Activated CD8-positive, alpha-beta T cell treated with anti-CD3 and anti-CD28 coated beads for 36 hours (primary cell): ENCODE measurements at regions not wholly inside any gene's neighbourhood (a gene's known extent, or its start where the extent isn't known, plus 50 kb on each side); places are given as distances from the start of the nearest gene placed in this dataset.

Experiments
- ATAC-seq: fragments of 200-7000 bp; cut with Tn5 transposase; one replicate; pipeline ENCODE4 v1.10.0; 2021; ENCODE audit warnings: mild to moderate bottlenecking, moderate library complexity
- CTCF ChIA-PET: fragments of 350-600 bp; sonication (Branson Sonifier 250); formaldehyde crosslinking; loops from one replicate; lab custom pipeline; 2021; ENCODE audit warnings: antibody characterized with exemption; lab: Charles Lee
- POLR2A ChIA-PET: fragments of 350-600 bp; sonication (Branson Sonifier 250); formaldehyde crosslinking; loops from one replicate; lab custom pipeline; 2021; ENCODE audit warnings: antibody characterized with exemption; lab: Charles Lee
- DNase-seq: peaks from one replicate; pipeline ENCODE4 v3.0.0-alpha.2; 2020
- H3K27ac Mint-ChIP-seq: one replicate; pipeline ENCODE4 v1.8.0; 2021; ENCODE audit warnings: mild to moderate bottlenecking, mixed read lengths
- H3K27me3 Mint-ChIP-seq: one replicate; pipeline ENCODE4 v1.8.0; 2021; ENCODE audit warnings: mixed read lengths
- H3K36me3 Mint-ChIP-seq: one replicate; pipeline ENCODE4 v1.8.0; 2021; ENCODE audit warnings: low read depth, mixed read lengths
- H3K4me1 Mint-ChIP-seq: one replicate; pipeline ENCODE4 v1.8.0; 2021; ENCODE audit warnings: low read depth, mixed read lengths
- H3K4me3 Mint-ChIP-seq: one replicate; pipeline ENCODE4 v1.8.0; 2021; ENCODE audit warnings: mild to moderate bottlenecking, moderate library complexity, mixed read lengths
- H3K9me3 Mint-ChIP-seq: one replicate; pipeline ENCODE4 v1.8.0; 2021; ENCODE audit warnings: mixed read lengths
- CTCF ChIP-seq: fragments of 200-600 bp; IDR thresholded peaks from one replicate; pipeline ENCODE4 v1.8.0; 2022; ENCODE audit warnings: antibody characterized with exemption, mild to moderate bottlenecking
- intact Hi-C: fragments of 100-400 bp; cut with micrococcal nuclease; formaldehyde crosslinking; loops from one replicate; pipeline ENCODE4 v1.10.0; 2022

- ATAC-seq: no peak
- Mint-ChIP-seq H3K9me3 (no peaks in the 10 kb centered on the region), H3K4me3 (no peak overlapping the region), H3K27me3 (no peaks in the 10 kb centered on the region), H3K36me3 (no peaks in the 10 kb centered on the region), H3K27ac (no peak overlapping the region), H3K4me1 (no peaks in the 10 kb centered on the region)
- ChIA-PET CTCF (no interaction called here), POLR2A (no interaction called here)
- no peak for TF ChIP-seq CTCF
- intact Hi-C loops: no loop called here
- no peak for DNase-seq
Measured at GRCh38 chr20:12638633-12639312, 370.0 kb upstream of the SPTLC3 start.

GRCh38 chr20:12640251-12640650 is 368.5 kb upstream of the SPTLC3 start:
- ATAC-seq (no peak), DNase-seq (no peak)
- Mint-ChIP-seq H3K4me3 (no peak overlapping the region), H3K27ac (no peak overlapping the region), H3K4me1 (no peaks in the 10 kb centered on the region), H3K9me3 (no peaks in the 10 kb centered on the region), H3K36me3 (no peaks in the 10 kb centered on the region), H3K27me3 (no peaks in the 10 kb centered on the region)
- POLR2A ChIA-PET: no interaction called here
- intact Hi-C loops: no loop called here
- CTCF ChIA-PET: no interaction called here
- no peak for TF ChIP-seq CTCF

- no peak for ATAC-seq
- DNase-seq: no peak
- POLR2A ChIA-PET: no interaction called here
- CTCF ChIA-PET: no interaction called here
- H3K27me3 Mint-ChIP-seq: no peaks in the 10 kb centered on the region
- no peak overlapping the region for H3K4me3 Mint-ChIP-seq
- no peak for TF ChIP-seq CTCF
- H3K36me3 Mint-ChIP-seq: no peaks in the 10 kb centered on the region
- no peaks in the 10 kb centered on the region for H3K9me3 Mint-ChIP-seq
- no peak overlapping the region for H3K27ac Mint-ChIP-seq
- no peaks in the 10 kb centered on the region for H3K4me1 Mint-ChIP-seq
- intact Hi-C loops: no loop called here
Measured at GRCh38 chr20:12641619-12642018, 367.2 kb upstream of the SPTLC3 start.

- intact Hi-C loops: no loop called here
- no peaks in the 10 kb centered on the region for H3K27me3 Mint-ChIP-seq
- no peak overlapping the region for H3K27ac Mint-ChIP-seq
- H3K36me3 Mint-ChIP-seq: no peaks in the 10 kb centered on the region
- no peaks in the 10 kb centered on the region for H3K9me3 Mint-ChIP-seq
- H3K4me3 Mint-ChIP-seq: no peak overlapping the region
- ATAC-seq (no peak), DNase-seq (no peak)
- POLR2A ChIA-PET: no interaction called here
- no peak for TF ChIP-seq CTCF
- CTCF ChIA-PET: no interaction called here
- no peaks in the 10 kb centered on the region for H3K4me1 Mint-ChIP-seq
Measured at GRCh38 chr20:12644461-12644860, 364.3 kb upstream of the SPTLC3 start.

- intact Hi-C loops: no loop called here
- Mint-ChIP-seq H3K4me3 (no peak overlapping the region), H3K27ac (no peak overlapping the region), H3K36me3 (no peaks in the 10 kb centered on the region), H3K4me1 (no peaks in the 10 kb centered on the region), H3K9me3 (no peaks in the 10 kb centered on the region), H3K27me3 (no peaks in the 10 kb centered on the region)
- no peak for TF ChIP-seq CTCF
- CTCF ChIA-PET: no interaction called here
- POLR2A ChIA-PET: no interaction called here
- ATAC-seq (no peak), DNase-seq (no peak)
Measured at GRCh38 chr20:12649234-12649633, 359.5 kb upstream of the SPTLC3 start.
